HepG2 (cell line): ENCODE measurements at regions not wholly inside any gene's neighbourhood (a gene's known extent, or its start where the extent isn't known, plus 50 kb on each side); places are given as distances from the start of the nearest gene placed in this dataset.
A peak's percentile ranks its signal among the peaks of the same experiment; 100 is the strongest.

ENCODE experiments used
- ATAC-seq: fragments of 200-7000 bp; cut with Tn5 transposase; 3 replicates; pipeline ENCODE4 v1.9.1; 2020; ENCODE audit warnings: mild to moderate bottlenecking, moderate library complexity
- BruUV-seq: library from RNA; stranded (reverse); fragments of 400-500 nt; replicated peaks from 2 replicates; lab custom pipeline; 2021; lab: Mats Ljungman, UMichigan
- CTCF ChIA-PET: fragments of 300-600 bp; formaldehyde crosslinking; extraction: SDS; loops from one replicate; lab custom pipeline; 2021; ENCODE audit warnings: low total read pairs, inconsistent platforms, low intra/inter-chr PET ratio; lab: Yijun Ruan, JAX
- POLR2A ChIA-PET: fragments of 350-600 bp; sonication (Branson Sonifier 250); formaldehyde crosslinking; loops from one replicate; lab custom pipeline; 2020; ENCODE audit warnings: antibody characterized with exemption, inconsistent platforms; lab: Yijun Ruan, JAX
- DNase-seq: peaks from one replicate; pipeline ENCODE4 v3.0.0-alpha.2; 2015; ENCODE audit warnings: low spot score
- FAIRE-seq: peaks from 3 replicates; lab custom pipeline; 2011; peaks lifted over from hg19 to GRCh38; lab: Jason Lieb, UNC
- H2AFZ ChIP-seq: one replicate; pipeline ENCODE4 v1.6.1; 2011; ENCODE audit warnings: low read length, inconsistent platforms
- H3K27ac ChIP-seq: fragments of 300-600 bp; 3 replicates; pipeline ENCODE4 v1.8.0; 2011; ENCODE audit warnings: mixed run types, mild to moderate bottlenecking, mixed read lengths, low read length, inconsistent platforms; ENCODE audit not compliant: insufficient read depth; ENCODE audit errors: extremely low read length
- H3K27me3 ChIP-seq, 2 experiments: fragments of 200-600 bp in 1 of 2; 2 replicates in 1 of 2; 3 replicates in 1 of 2; pipeline versions ENCODE4 v1.6.0 to v1.8.0; 2011; ENCODE audit warnings: low read length in 2 of 2, mild to moderate bottlenecking in 2 of 2, moderate library complexity in 2 of 2, inconsistent platforms in 1 of 2; ENCODE audit not compliant: insufficient read depth in 2 of 2, control insufficient read depth in 1 of 2
- H3K36me3 ChIP-seq, 2 experiments: fragments of 200-600 bp in 1 of 2; replicated peaks in 1 of 2; 2 replicates in 1 of 2; 3 replicates in 1 of 2; pipeline versions ENCODE4 v1.5.1 to v1.8.0; 2011; ENCODE audit warnings: low read length in 2 of 2, inconsistent platforms in 1 of 2; ENCODE audit not compliant: insufficient read depth in 2 of 2, control insufficient read depth in 1 of 2
- H3K4me1 ChIP-seq: 2 replicates; pipeline ENCODE4 v1.5.1; 2012; ENCODE audit warnings: low read length, inconsistent platforms; ENCODE audit not compliant: insufficient read depth
- H3K4me2 ChIP-seq: 2 replicates; pipeline ENCODE4 v1.6.0; 2011; ENCODE audit warnings: low read depth, low read length, inconsistent platforms
- H3K4me3 ChIP-seq, 3 experiments: fragments of 200-600 bp in 1 of 3; sonication (generic), shearing (Covaris generic) in 1 of 3; replicated peaks in 1 of 3; 2 replicates each; pipeline ENCODE4 v1.5.1; 2011 to 2016; ENCODE audit warnings: low read length in 3 of 3, inconsistent platforms in 2 of 3, low read depth in 2 of 3, mild to moderate bottlenecking in 2 of 3, control low read depth in 1 of 3, mixed read lengths in 1 of 3; ENCODE audit not compliant: insufficient read depth in 1 of 3
- H3K79me2 ChIP-seq: one replicate; pipeline ENCODE4 v1.6.1; 2011; ENCODE audit warnings: low read length, inconsistent platforms; ENCODE audit not compliant: insufficient read depth
- H3K9ac ChIP-seq: 2 replicates; pipeline ENCODE4 v1.6.0; 2011; ENCODE audit warnings: mild to moderate bottlenecking, low read depth, low read length, inconsistent platforms; ENCODE audit not compliant: insufficient read depth
- H3K9me3 ChIP-seq: 2 replicates; pipeline ENCODE4 v1.5.1; 2012; ENCODE audit warnings: mild to moderate bottlenecking, low read length
- H4K20me1 ChIP-seq: 2 replicates; pipeline ENCODE4 v1.6.0; 2011; ENCODE audit warnings: inconsistent platforms, mild to moderate bottlenecking, low read length, moderate library complexity; ENCODE audit not compliant: insufficient read depth
- CEBPB ChIP-seq: IDR thresholded peaks from 2 replicates; pipeline ENCODE4 v1.6.1; 2011; ENCODE audit warnings: low read depth, low read length, improper control_type of control experiment, borderline replicate concordance
- DRAP1 ChIP-seq: IDR thresholded peaks from 2 replicates; pipeline ENCODE4 v1.6.1; 2016; ENCODE audit warnings: missing genetic modification reagents, missing compliant biosample characterization
- FOXO1 ChIP-seq: sonication (generic); formaldehyde crosslinking; IDR thresholded peaks from 2 replicates; pipeline ENCODE4 v1.4.0; 2020; ENCODE audit warnings: missing genetic modification reagents
- HBP1 ChIP-seq: IDR thresholded peaks from 2 replicates; pipeline ENCODE4 v1.6.1; 2016; ENCODE audit warnings: low read depth, control low read depth
- MAFF ChIP-seq: IDR thresholded peaks from 2 replicates; pipeline ENCODE4 v1.6.1; 2011; ENCODE audit warnings: low read depth, low read length, improper control_type of control experiment
- MAFK ChIP-seq, 2 experiments: IDR thresholded peaks in 1 of 2; conservative IDR thresholded peaks in 1 of 2; 2 replicates each; pipeline ENCODE4 v1.6.1; 2011; ENCODE audit warnings: improper control_type of control experiment in 2 of 2, low read length in 2 of 2
- MED1 ChIP-seq: sonication (generic); formaldehyde crosslinking; IDR thresholded peaks from 2 replicates; pipeline ENCODE4 v1.4.0; 2020; ENCODE audit warnings: missing genetic modification reagents
- SMAD9 ChIP-seq: sonication (generic); formaldehyde crosslinking; IDR thresholded peaks from 2 replicates; pipeline ENCODE4 v1.5.1; 2020; ENCODE audit warnings: mild to moderate bottlenecking, missing genetic modification reagents
- TBP ChIP-seq: sonication (generic); formaldehyde crosslinking; IDR thresholded peaks from 2 replicates; pipeline ENCODE4 v1.5.0; 2020; ENCODE audit warnings: missing genetic modification reagents
- ZFX ChIP-seq: sonication (generic); formaldehyde crosslinking; IDR thresholded peaks from 2 replicates; pipeline ENCODE4 v1.4.0; 2020; ENCODE audit warnings: mild to moderate bottlenecking, low read depth, missing genetic modification reagents, moderate library complexity
- ZNF577 ChIP-seq: sonication (generic); formaldehyde crosslinking; IDR thresholded peaks from 2 replicates; pipeline ENCODE4 v1.4.0; 2020; ENCODE audit warnings: mild to moderate bottlenecking, low read depth, missing genetic modification reagents, borderline replicate concordance
- ZNF816 ChIP-seq: sonication (generic); formaldehyde crosslinking; IDR thresholded peaks from 2 replicates; pipeline ENCODE4 v1.8.0; 2022; ENCODE audit warnings: missing genetic modification reagents, mild to moderate bottlenecking, borderline replicate concordance
- WGBS: methylation state at CpG from one replicate; pipeline ENCODE4 v1.1.6; 2017; ENCODE audit warnings: low lambda C conversion rate; 5-methylcytosine and 5-hydroxymethylcytosine counted together
- in situ Hi-C: cut with HindIII; loops from 2 replicates; pipeline ENCODE4 v1.10.0; 2017; ENCODE audit warnings: low pct_unique_long_range_greater_than_20kb; ENCODE audit not compliant: extremely low pct_ligation_motif_present
- intact Hi-C: fragments of 100-400 bp; cut with micrococcal nuclease; formaldehyde crosslinking; loops from one replicate; pipeline ENCODE4 v1.10.0; 2022; ENCODE audit not compliant: unreplicated experiment

- BruUV-seq, result no TSS peak
- in situ Hi-C loops, result no loop called here
- no peak for ATAC-seq
- H3K9ac ChIP-seq, result no peak overlapping the region
- no peaks in the 10 kb centered on the region for H3K27me3 ChIP-seq
- H2AFZ ChIP-seq, result no peak overlapping the region
- H3K27ac ChIP-seq, result no peak overlapping the region
- DNase-seq, result no peak
- FAIRE-seq, result no peak
- no peaks in the 10 kb centered on the region for H3K4me1 ChIP-seq
- no peaks in the 10 kb centered on the region for H3K36me3 ChIP-seq
- H3K4me3 ChIP-seq, result no peak overlapping the region
- TF ChIP-seq HBP1 (CRISPR knock-in tag) (no peak), ZNF816 (no peak)
- TF ChIP-seq, all 625 proteins: peak for 0
- Histone ChIP-seq H3K9me3 (no peaks in the 10 kb centered on the region), H3K79me2 (no peaks in the 10 kb centered on the region), H4K20me1 (no peaks in the 10 kb centered on the region), H3K4me2 (no peak overlapping the region)
- WGBS, result 0% methylated on average over 1 of the region's 1 CpG
- intact Hi-C loops, result no loop called here
- ChIA-PET CTCF (no interaction called here), POLR2A (no interaction called here)
Observed at GRCh38 chrX:27882695-27883094, 74.9 kb downstream of the MAGEB10 start.

GRCh38 chrX:27878862-27879261, 71.1 kb downstream of the MAGEB10 start:
- ATAC-seq, result no peak
- TF ChIP-seq DRAP1 (CRISPR knock-in tag) (no peak), ZNF577 (no peak), TBP (no peak), MED1 (CRISPR knock-in tag) (no peak), SMAD9 (CRISPR knock-in tag) (no peak), FOXO1 (no peak), MAFK (conservative IDR thresholded peaks at IDR 0.05 in 1 of 2, IDR thresholded peaks at IDR 0.05 in 1 of 2; ENCODE audit: low read length in 2 of 2) (peak; percentile 62 to 90), CEBPB (no peak), ZFX (CRISPR knock-in tag) (no peak), MAFF (peak; percentile 81)
- POLR2A ChIA-PET, result no interaction called here
- H3K36me3 ChIP-seq, result no peaks in the 10 kb centered on the region
- no peaks in the 10 kb centered on the region for H3K27me3 ChIP-seq
- FAIRE-seq, result no peak
- H3K27ac ChIP-seq, result no peak overlapping the region
- intact Hi-C loops (no loop called here), in situ Hi-C loops (no loop called here)
- H3K9me3 ChIP-seq, result no peaks in the 10 kb centered on the region
- DNase-seq, result no peak
- no peak overlapping the region for H3K4me2 ChIP-seq
- WGBS, result 0% methylated on average over 1 of the region's 1 CpG
- no TSS peak for BruUV-seq
- no peaks in the 10 kb centered on the region for H3K4me1 ChIP-seq
- H2AFZ ChIP-seq, result no peak overlapping the region
- H4K20me1 ChIP-seq, result no peaks in the 10 kb centered on the region
- H3K79me2 ChIP-seq, result no peaks in the 10 kb centered on the region
- CTCF ChIA-PET, result no interaction called here
- H3K4me3 ChIP-seq, result no peak overlapping the region
- no peak overlapping the region for H3K9ac ChIP-seq
